ENCODE measurements at regions not wholly inside any gene's neighbourhood (a gene's known extent, or its start where the extent isn't known, plus 50 kb on each side); places are given as distances from the start of the nearest gene placed in this dataset.

DNA sequence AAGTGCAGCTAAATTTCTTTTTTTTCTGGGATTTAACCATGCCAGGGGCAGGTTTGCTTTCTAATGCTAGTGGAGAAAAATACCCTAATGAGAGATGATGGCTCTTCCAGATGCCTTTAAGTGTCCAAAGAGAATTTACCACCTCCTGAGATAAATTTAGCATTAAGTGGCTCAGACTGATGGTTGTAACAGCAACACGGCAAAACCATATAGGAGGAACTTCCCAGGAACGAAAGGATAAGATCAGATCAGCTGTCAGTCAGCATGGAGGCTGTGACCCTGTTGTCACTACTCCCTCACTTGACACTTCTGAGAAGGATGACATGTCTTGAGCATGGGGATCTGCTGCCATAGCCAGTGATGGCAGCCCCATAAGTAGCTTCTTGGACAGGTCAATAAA, 860.0 kb downstream of the QKI start:
- TF ChIP-seq EZH2phosphoT487 (IDR thresholded peaks at IDR 0.05; ENCODE audit: low read length) (no peak), EZH2 (optimal IDR thresholded peaks at IDR 0.05; ENCODE audit: low read depth, low read length) (no peak)
- TF ChIP-seq, protein P1, sequence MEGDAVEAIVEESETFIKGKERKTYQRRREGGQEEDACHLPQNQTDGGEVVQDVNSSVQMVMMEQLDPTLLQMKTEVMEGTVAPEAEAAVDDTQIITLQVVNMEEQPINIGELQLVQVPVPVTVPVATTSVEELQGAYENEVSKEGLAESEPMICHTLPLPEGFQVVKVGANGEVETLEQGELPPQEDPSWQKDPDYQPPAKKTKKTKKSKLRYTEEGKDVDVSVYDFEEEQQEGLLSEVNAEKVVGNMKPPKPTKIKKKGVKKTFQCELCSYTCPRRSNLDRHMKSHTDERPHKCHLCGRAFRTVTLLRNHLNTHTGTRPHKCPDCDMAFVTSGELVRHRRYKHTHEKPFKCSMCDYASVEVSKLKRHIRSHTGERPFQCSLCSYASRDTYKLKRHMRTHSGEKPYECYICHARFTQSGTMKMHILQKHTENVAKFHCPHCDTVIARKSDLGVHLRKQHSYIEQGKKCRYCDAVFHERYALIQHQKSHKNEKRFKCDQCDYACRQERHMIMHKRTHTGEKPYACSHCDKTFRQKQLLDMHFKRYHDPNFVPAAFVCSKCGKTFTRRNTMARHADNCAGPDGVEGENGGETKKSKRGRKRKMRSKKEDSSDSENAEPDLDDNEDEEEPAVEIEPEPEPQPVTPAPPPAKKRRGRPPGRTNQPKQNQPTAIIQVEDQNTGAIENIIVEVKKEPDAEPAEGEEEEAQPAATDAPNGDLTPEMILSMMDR (IDR thresholded peaks at IDR 0.05; ENCODE audit: low read length), result no peak

Data from MM.1S (cell line).